OCI-LY7 (cell line): ENCODE measurements at regions not wholly inside any gene's neighbourhood (a gene's known extent, or its start where the extent isn't known, plus 50 kb on each side); places are given as distances from the start of the nearest gene placed in this dataset.

Source experiments
- BruUV-seq: library from RNA; stranded (reverse); fragments of 400-500 nt; replicated peaks from 2 replicates; lab custom pipeline; 2021; lab: Mats Ljungman, UMichigan
- CTCF ChIA-PET: fragments of 300-600 bp; sonication (Branson Sonifier 250); formaldehyde crosslinking; loops from one replicate; lab custom pipeline; 2022; ENCODE audit warnings: antibody characterized with exemption; ENCODE audit not compliant: unreplicated experiment; lab: Charles Lee
- POLR2A ChIA-PET: fragments of 300-600 bp; sonication (Branson Sonifier 250); formaldehyde crosslinking; loops from one replicate; lab custom pipeline; 2022; ENCODE audit warnings: antibody characterized with exemption; lab: Charles Lee
- DNase-seq: peaks from one replicate; pipeline ENCODE4 v3.0.0-alpha.2; 2015; ENCODE audit warnings: low spot score
- H2AFZ ChIP-seq: fragments of 200-600 bp; sonication (generic), shearing (Covaris generic); 2 replicates; pipeline ENCODE4 v1.6.1; 2014; ENCODE audit warnings: mild to moderate bottlenecking, antibody characterized with exemption, low read length, moderate library complexity
- H3K27ac ChIP-seq: fragments of 200-600 bp; sonication (generic); 2 replicates; pipeline ENCODE4 v1.5.1; 2014; ENCODE audit warnings: mixed run types, low read depth, mild to moderate bottlenecking, moderate library complexity, low read length, inconsistent platforms; ENCODE audit not compliant: poor library complexity, severe bottlenecking
- H3K36me3 ChIP-seq: fragments of 200-600 bp; sonication (generic); 2 replicates; pipeline ENCODE4 v1.6.1; 2014; ENCODE audit warnings: mild to moderate bottlenecking, antibody characterized with exemption, low read length, moderate library complexity, mixed read lengths; ENCODE audit not compliant: insufficient read depth
- H3K4me1 ChIP-seq: fragments of 200-600 bp; sonication (generic); 2 replicates; pipeline ENCODE4 v1.5.1; 2014; ENCODE audit warnings: mild to moderate bottlenecking, low read length; ENCODE audit not compliant: insufficient read depth, poor library complexity, severe bottlenecking
- H3K4me2 ChIP-seq: fragments of 200-600 bp; sonication (generic); 2 replicates; pipeline ENCODE4 v1.6.1; 2014; ENCODE audit warnings: mild to moderate bottlenecking, low read length
- H3K4me3 ChIP-seq: fragments of 200-600 bp; sonication (generic); 2 replicates; pipeline ENCODE4 v1.5.1; 2014; ENCODE audit warnings: mild to moderate bottlenecking, low read depth, low read length; ENCODE audit not compliant: poor library complexity, severe bottlenecking
- H3K79me2 ChIP-seq: fragments of 200-600 bp; sonication (generic); 2 replicates; pipeline ENCODE4 v1.6.1; 2016; ENCODE audit warnings: low read depth, mild to moderate bottlenecking, low read length, moderate library complexity, mixed read lengths; ENCODE audit not compliant: insufficient read depth
- H3K9me2 ChIP-seq: fragments of 200-600 bp; sonication (generic); 2 replicates; pipeline ENCODE4 v1.6.1; 2016; ENCODE audit warnings: mild to moderate bottlenecking, low read length, mixed read lengths; ENCODE audit not compliant: insufficient read depth
- H3K9me3 ChIP-seq: fragments of 200-600 bp; sonication (generic); 2 replicates; pipeline ENCODE4 v1.6.1; 2014; ENCODE audit warnings: mild to moderate bottlenecking, mixed run types, low read length, mixed read lengths
- H4K20me1 ChIP-seq: fragments of 200-600 bp; sonication (generic); 2 replicates; pipeline ENCODE4 v1.6.1; 2014; ENCODE audit warnings: mild to moderate bottlenecking, antibody characterized with exemption, low read length, moderate library complexity, mixed read lengths; ENCODE audit not compliant: insufficient read depth
- CTCF ChIP-seq: fragments of 200-600 bp; sonication (generic); conservative IDR thresholded peaks from 2 replicates; pipeline ENCODE4 v1.5.1; 2014; ENCODE audit warnings: mild to moderate bottlenecking, antibody characterized with exemption, low read length, moderate library complexity, mixed read lengths
- EZH2phosphoT487 ChIP-seq: fragments of 200-600 bp; sonication (generic); IDR thresholded peaks from 2 replicates; pipeline ENCODE4 v1.6.1; 2018; ENCODE audit warnings: low read depth, borderline replicate concordance, mild to moderate bottlenecking, mixed run types, antibody characterized with exemption, low read length, moderate library complexity, mixed read lengths
- intact Hi-C: fragments of 100-400 bp; cut with micrococcal nuclease; formaldehyde crosslinking; loops from one replicate; pipeline ENCODE4 v1.10.0; 2022; ENCODE audit not compliant: unreplicated experiment

GRCh38 chr6:23278180-23278532, 708.8 kb downstream of the HDGFL1 start:
- Histone ChIP-seq H3K4me1 (no peaks in the 10 kb centered on the region), H3K9me2 (no peaks in the 10 kb centered on the region), H3K4me3 (no peak overlapping the region), H3K9me3 (no peaks in the 10 kb centered on the region), H2AFZ (no peak overlapping the region), H3K4me2 (no peak overlapping the region), H3K79me2 (no peaks in the 10 kb centered on the region), H4K20me1 (no peaks in the 10 kb centered on the region), H3K36me3 (no peaks in the 10 kb centered on the region), H3K27ac (no peak overlapping the region)
- no peak for DNase-seq
- no peak for TF ChIP-seq CTCF
- no peak for TF ChIP-seq EZH2phosphoT487
- ChIA-PET CTCF (no interaction called here), POLR2A (no interaction called here)
- BruUV-seq, result no TSS peak
- intact Hi-C loops, result no loop called here

- Histone ChIP-seq H3K79me2 (no peaks in the 10 kb centered on the region), H2AFZ (no peak overlapping the region), H4K20me1 (no peaks in the 10 kb centered on the region), H3K9me3 (no peaks in the 10 kb centered on the region), H3K4me1 (no peaks in the 10 kb centered on the region), H3K27ac (no peak overlapping the region), H3K4me2 (no peak overlapping the region), H3K36me3 (no peaks in the 10 kb centered on the region), H3K4me3 (no peak overlapping the region), H3K9me2 (no peaks in the 10 kb centered on the region)
- no peak for DNase-seq
- no TSS peak for BruUV-seq
- ChIA-PET CTCF (no interaction called here), POLR2A (no interaction called here)
- TF ChIP-seq EZH2phosphoT487 (no peak), CTCF (no peak)
- intact Hi-C loops, result no loop called here
These were observed 711.1 kb downstream of the HDGFL1 start for GRCh38 chr6:23280437-23280836.

DNA sequence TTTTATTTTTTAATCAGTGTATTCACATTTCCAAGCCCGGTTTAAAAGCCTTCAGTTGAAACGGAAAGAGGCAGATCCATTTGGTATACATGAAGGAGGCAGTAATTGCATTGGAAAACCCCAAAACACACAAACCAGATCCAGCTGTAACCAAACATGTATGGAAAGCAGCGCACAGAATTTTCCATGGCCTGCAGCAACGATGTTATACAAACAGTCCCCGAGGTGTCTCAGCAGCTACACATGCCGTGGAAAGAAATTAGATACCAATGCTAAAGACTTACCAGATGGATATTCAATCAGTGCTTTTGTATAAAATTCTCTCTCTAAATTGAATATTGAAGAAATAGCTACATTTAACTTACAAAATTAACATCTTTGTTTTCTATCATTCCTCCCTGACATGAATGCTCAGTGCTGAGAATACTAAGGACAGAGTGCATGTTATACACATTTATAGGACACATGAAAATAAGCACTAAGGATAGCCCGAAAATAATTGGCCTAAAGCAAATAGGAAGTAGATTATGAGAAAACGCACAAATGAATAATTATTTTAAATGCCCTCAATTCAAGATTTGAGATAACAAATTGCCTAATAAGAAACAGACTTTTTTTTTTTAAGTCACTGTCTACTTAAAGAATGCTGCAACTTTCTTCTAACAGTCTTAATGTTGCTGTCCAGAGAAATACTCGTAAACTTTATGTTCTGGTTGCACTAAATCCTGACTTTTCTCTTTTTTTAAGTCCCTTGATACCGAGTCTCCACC, 713.1 kb downstream of the HDGFL1 start:
- ChIA-PET POLR2A (no interaction called here), CTCF (no interaction called here)
- H3K9me3 ChIP-seq, result no peaks in the 10 kb centered on the region
- no peaks in the 10 kb centered on the region for H3K36me3 ChIP-seq
- no TSS peak for BruUV-seq
- no peak overlapping the region for H3K27ac ChIP-seq
- no peak for TF ChIP-seq CTCF
- no peak for TF ChIP-seq EZH2phosphoT487
- H3K9me2 ChIP-seq, result no peaks in the 10 kb centered on the region
- no peak overlapping the region for H3K4me2 ChIP-seq
- no peaks in the 10 kb centered on the region for H3K79me2 ChIP-seq
- H3K4me3 ChIP-seq, result no peak overlapping the region
- no peaks in the 10 kb centered on the region for H3K4me1 ChIP-seq
- no peaks in the 10 kb centered on the region for H4K20me1 ChIP-seq
- no peak for DNase-seq
- intact Hi-C loops, result no loop called here
- H2AFZ ChIP-seq, result no peak overlapping the region
